Activated CD4-positive, alpha-beta memory T cell treated with anti-CD3 and anti-CD28 coated beads for 36 hours (primary cell): ENCODE measurements at regions not wholly inside any gene's neighbourhood (a gene's known extent, or its start where the extent isn't known, plus 50 kb on each side); places are given as distances from the start of the nearest gene placed in this dataset.

ENCODE experiments used
- CTCF ChIA-PET: fragments of 350-600 bp; sonication (Branson Sonifier 250); formaldehyde crosslinking; loops from one replicate; lab custom pipeline; 2021; ENCODE audit warnings: antibody characterized with exemption, inconsistent platforms; lab: Charles Lee
- POLR2A ChIA-PET: fragments of 350-600 bp; sonication (Branson Sonifier 250); formaldehyde crosslinking; loops from one replicate; lab custom pipeline; 2021; ENCODE audit warnings: antibody characterized with exemption; lab: Charles Lee
- DNase-seq: peaks from one replicate; pipeline ENCODE4 v3.0.0-alpha.2; 2020
- H3K27ac Mint-ChIP-seq: one replicate; pipeline ENCODE4 v1.8.0; 2021; ENCODE audit warnings: mixed read lengths
- H3K27me3 Mint-ChIP-seq: one replicate; pipeline ENCODE4 v1.8.0; 2021; ENCODE audit warnings: mixed read lengths
- H3K36me3 Mint-ChIP-seq: one replicate; pipeline ENCODE4 v1.8.0; 2021; ENCODE audit warnings: mixed read lengths
- H3K4me1 Mint-ChIP-seq: one replicate; pipeline ENCODE4 v1.8.0; 2021; ENCODE audit warnings: low read depth, mixed read lengths
- H3K4me3 Mint-ChIP-seq: one replicate; pipeline ENCODE4 v1.8.0; 2021; ENCODE audit warnings: mild to moderate bottlenecking, mixed read lengths
- H3K9me3 Mint-ChIP-seq: one replicate; pipeline ENCODE4 v1.8.0; 2021; ENCODE audit warnings: mixed read lengths
- intact Hi-C: fragments of 100-400 bp; cut with micrococcal nuclease; formaldehyde crosslinking; loops from one replicate; pipeline ENCODE4 v1.15.1; 2023

DNA sequence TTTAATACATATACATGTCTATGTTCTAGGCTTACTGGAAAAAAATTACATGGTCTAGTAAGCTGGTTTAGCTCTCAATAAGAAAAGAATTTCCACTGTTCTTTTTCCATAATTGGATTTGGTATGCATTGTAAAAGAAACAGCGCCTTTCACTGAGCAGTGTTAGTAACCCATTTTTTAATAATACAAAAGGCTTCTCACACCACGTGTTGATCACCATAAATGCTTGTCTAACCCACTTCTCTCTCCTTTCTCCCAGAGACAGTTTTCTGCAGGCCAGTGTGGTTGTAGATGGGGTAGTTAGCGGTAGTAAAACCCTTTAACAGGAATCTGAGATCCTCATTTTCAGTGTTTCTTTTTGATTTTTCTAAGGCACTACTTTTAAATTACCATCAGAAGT is 348.7 kb upstream of the MANEA start:
- Mint-ChIP-seq H3K4me3 (no peak overlapping the region), H3K36me3 (no peaks in the 10 kb centered on the region), H3K27ac (no peak overlapping the region), H3K4me1 (no peaks in the 10 kb centered on the region), H3K9me3 (no peaks in the 10 kb centered on the region), H3K27me3 (no peaks in the 10 kb centered on the region)
- CTCF ChIA-PET: no interaction called here
- POLR2A ChIA-PET: no interaction called here
- intact Hi-C loops: no loop called here
- no peak for DNase-seq

DNA sequence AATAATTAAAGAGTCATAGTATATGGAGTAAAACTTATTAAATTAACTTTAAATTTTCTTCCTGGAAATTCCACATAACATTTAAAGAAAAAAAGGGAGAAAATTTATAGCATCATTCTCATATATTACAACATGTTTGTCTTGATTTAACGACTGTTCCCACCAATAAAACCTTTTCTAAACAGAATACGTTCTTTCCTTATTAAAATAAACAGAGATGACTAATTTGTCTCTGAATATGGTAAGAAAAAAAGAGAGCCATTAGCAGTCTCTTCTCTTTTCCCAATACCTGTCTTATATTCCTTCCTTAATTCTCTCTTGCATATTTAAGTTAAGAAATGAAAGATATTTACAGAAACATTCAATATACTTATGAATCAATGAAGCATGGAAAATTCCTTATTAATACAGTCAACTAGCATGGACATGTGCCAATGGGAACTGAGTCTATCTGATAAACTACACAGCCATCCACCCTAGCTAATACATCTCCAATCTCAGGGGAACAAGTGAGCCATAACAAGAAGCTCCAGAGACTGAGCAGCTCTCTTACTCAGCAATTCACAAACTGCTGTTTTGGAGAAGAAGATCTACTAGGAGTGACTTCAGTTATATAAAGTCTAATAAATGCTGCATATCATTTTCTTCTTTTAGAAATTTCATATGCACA is 347.1 kb upstream of the MANEA start:
- Mint-ChIP-seq H3K27me3 (no peaks in the 10 kb centered on the region), H3K36me3 (no peaks in the 10 kb centered on the region), H3K9me3 (no peaks in the 10 kb centered on the region), H3K4me1 (no peaks in the 10 kb centered on the region), H3K4me3 (no peak overlapping the region), H3K27ac (no peak overlapping the region)
- intact Hi-C loops: no loop called here
- POLR2A ChIA-PET: no interaction called here
- CTCF ChIA-PET: no interaction called here
- no peak for DNase-seq

DNA sequence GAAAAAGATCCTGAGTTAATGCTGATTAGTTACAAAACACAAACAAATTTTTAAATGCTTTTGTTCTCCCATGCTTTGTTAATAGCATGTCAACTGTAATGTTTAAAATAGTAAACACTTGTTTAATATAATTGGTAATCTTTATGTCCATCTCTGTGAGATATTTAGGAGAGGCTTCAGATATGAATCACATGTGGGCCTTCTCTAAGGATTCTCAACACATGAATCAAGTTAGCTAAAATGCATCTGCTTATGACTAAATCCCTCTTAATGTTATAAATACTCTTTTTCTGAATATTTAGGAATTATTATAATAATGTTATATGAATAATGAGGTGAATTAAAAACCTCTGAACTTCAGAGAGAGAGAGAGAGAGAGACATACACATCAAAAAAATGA is 345.9 kb upstream of the MANEA start:
- intact Hi-C loops: no loop called here
- ChIA-PET POLR2A (no interaction called here), CTCF (no interaction called here)
- Mint-ChIP-seq H3K4me1 (no peaks in the 10 kb centered on the region), H3K27me3 (no peaks in the 10 kb centered on the region), H3K27ac (no peak overlapping the region), H3K9me3 (no peaks in the 10 kb centered on the region), H3K4me3 (no peak overlapping the region), H3K36me3 (no peaks in the 10 kb centered on the region)
- no peak for DNase-seq

DNA sequence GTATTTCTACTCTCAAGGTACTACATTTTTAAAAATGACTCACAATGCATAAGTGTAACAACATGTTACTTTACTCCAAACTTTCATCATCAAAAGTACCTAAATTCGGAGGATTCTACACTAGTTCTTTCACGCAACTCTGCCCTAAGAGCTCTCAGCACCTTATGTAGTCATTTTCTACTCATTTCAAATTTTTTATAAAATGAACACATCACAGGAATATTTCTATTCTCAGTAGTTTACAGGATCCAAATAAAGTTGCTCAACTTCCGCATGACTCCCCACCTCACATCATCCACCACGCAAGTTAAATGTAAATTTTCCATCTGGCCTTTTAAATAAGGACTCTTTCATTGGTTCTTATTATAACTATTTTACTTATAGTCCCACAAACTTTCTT is 344.9 kb upstream of the MANEA start:
- DNase-seq: no peak
- Mint-ChIP-seq H3K4me1 (no peaks in the 10 kb centered on the region), H3K9me3 (no peaks in the 10 kb centered on the region), H3K27ac (no peak overlapping the region), H3K27me3 (no peaks in the 10 kb centered on the region), H3K4me3 (no peak overlapping the region), H3K36me3 (no peaks in the 10 kb centered on the region)
- CTCF ChIA-PET: no interaction called here
- POLR2A ChIA-PET: no interaction called here
- intact Hi-C loops: no loop called here

GRCh38 chr6:95233879-95234278 is 343.5 kb upstream of the MANEA start:
- peaks cover 2% of the 10 kb centered on the region for H3K27me3 Mint-ChIP-seq
- POLR2A ChIA-PET: no interaction called here
- H3K27ac Mint-ChIP-seq: no peak overlapping the region
- no peak overlapping the region for H3K4me3 Mint-ChIP-seq
- no peaks in the 10 kb centered on the region for H3K36me3 Mint-ChIP-seq
- no peak for DNase-seq
- intact Hi-C loops: no loop called here
- H3K9me3 Mint-ChIP-seq: no peaks in the 10 kb centered on the region
- CTCF ChIA-PET: no interaction called here
- no peaks in the 10 kb centered on the region for H3K4me1 Mint-ChIP-seq

- intact Hi-C loops: no loop called here
- Mint-ChIP-seq H3K9me3 (no peaks in the 10 kb centered on the region), H3K4me1 (no peaks in the 10 kb centered on the region), H3K36me3 (no peaks in the 10 kb centered on the region), H3K4me3 (no peak overlapping the region), H3K27me3 (peaks cover 2% of the 10 kb centered on the region), H3K27ac (no peak overlapping the region)
- ChIA-PET CTCF (no interaction called here), POLR2A (no interaction called here)
- DNase-seq: no peak
These were observed 336.8 kb upstream of the MANEA start for GRCh38 chr6:95240514-95240913.

GRCh38 chr6:95242560-95242959 is 334.8 kb upstream of the MANEA start:
- Mint-ChIP-seq H3K9me3 (no peaks in the 10 kb centered on the region), H3K27me3 (peaks cover 2% of the 10 kb centered on the region), H3K27ac (no peak overlapping the region), H3K36me3 (no peaks in the 10 kb centered on the region), H3K4me1 (no peaks in the 10 kb centered on the region), H3K4me3 (no peak overlapping the region)
- DNase-seq: no peak
- POLR2A ChIA-PET: no interaction called here
- intact Hi-C loops: no loop called here
- CTCF ChIA-PET: no interaction called here

- ChIA-PET POLR2A (no interaction called here), CTCF (no interaction called here)
These were observed 334.3 kb upstream of the MANEA start for GRCh38 chr6:95243053-95243452.

GRCh38 chr6:95244751-95245150 is 332.6 kb upstream of the MANEA start:
- intact Hi-C loops: no loop called here
- no peak overlapping the region for H3K27ac Mint-ChIP-seq
- ChIA-PET POLR2A (no interaction called here), CTCF (no interaction called here)
- no peaks in the 10 kb centered on the region for H3K27me3 Mint-ChIP-seq
- H3K9me3 Mint-ChIP-seq: no peaks in the 10 kb centered on the region
- no peak for DNase-seq
- no peak overlapping the region for H3K4me3 Mint-ChIP-seq
- no peaks in the 10 kb centered on the region for H3K36me3 Mint-ChIP-seq
- H3K4me1 Mint-ChIP-seq: no peaks in the 10 kb centered on the region

More at GRCh38 chr6:95243053-95243452, 334.3 kb upstream of the MANEA start:
- H3K4me1 Mint-ChIP-seq: no peaks in the 10 kb centered on the region
- no peak for DNase-seq
- no peak overlapping the region for H3K27ac Mint-ChIP-seq
- no peak overlapping the region for H3K4me3 Mint-ChIP-seq
- intact Hi-C loops: no loop called here
- no peaks in the 10 kb centered on the region for H3K36me3 Mint-ChIP-seq
- H3K27me3 Mint-ChIP-seq: peaks cover 2% of the 10 kb centered on the region
- H3K9me3 Mint-ChIP-seq: no peaks in the 10 kb centered on the region

DNA sequence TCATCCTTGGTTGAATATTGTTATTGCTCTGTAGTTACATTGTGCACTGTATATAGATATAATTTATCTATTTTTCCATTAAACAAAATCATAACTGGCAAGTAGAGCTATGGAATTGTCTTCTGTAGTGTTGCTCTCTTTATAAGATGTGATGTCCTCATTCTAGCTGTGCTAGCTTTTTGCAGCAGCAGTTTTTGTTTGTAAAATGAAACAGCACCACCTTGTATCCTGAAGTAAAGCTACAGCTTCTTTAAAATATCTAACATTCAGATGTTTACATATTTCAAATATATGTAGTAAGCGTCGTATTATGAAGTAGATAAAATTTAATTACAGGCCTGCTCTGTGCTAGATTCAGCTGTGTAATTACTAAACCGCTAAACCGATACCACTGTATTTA is 328.8 kb upstream of the MANEA start:
- no peaks in the 10 kb centered on the region for H3K36me3 Mint-ChIP-seq
- no peak overlapping the region for H3K4me3 Mint-ChIP-seq
- H3K27me3 Mint-ChIP-seq: no peaks in the 10 kb centered on the region
- no peak for DNase-seq
- intact Hi-C loops: no loop called here
- no peaks in the 10 kb centered on the region for H3K9me3 Mint-ChIP-seq
- POLR2A ChIA-PET: no interaction called here
- no peak overlapping the region for H3K27ac Mint-ChIP-seq
- no peaks in the 10 kb centered on the region for H3K4me1 Mint-ChIP-seq
- CTCF ChIA-PET: interaction anchor here (0.6 kb wide), 1 partner anchor 111 kb away, joined by 3 read pairs; no protein-coding TSS in a partner anchor

DNA sequence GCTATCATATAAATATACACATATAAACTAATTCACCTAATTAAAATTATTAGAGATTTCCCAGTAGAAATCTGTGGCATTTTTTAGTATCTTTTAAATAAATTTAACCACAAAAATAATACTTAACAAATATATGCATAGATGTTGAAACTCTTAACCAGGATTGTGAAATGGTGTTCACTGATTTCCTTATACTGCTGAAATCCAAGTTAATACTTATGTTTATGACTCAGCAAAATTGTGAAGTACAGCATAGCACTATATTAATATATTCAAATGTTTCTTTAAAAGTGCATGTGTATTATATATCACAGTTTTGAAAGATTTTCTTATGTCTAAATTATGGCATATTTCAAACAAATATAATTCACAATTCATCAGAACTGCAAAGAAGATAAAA is 328.2 kb upstream of the MANEA start:
- Mint-ChIP-seq H3K27ac (no peak overlapping the region), H3K9me3 (no peaks in the 10 kb centered on the region), H3K27me3 (no peaks in the 10 kb centered on the region), H3K4me3 (no peak overlapping the region), H3K4me1 (no peaks in the 10 kb centered on the region), H3K36me3 (no peaks in the 10 kb centered on the region)
- CTCF ChIA-PET: no interaction called here
- intact Hi-C loops: no loop called here
- POLR2A ChIA-PET: no interaction called here
- no peak for DNase-seq

- H3K27me3 Mint-ChIP-seq: no peaks in the 10 kb centered on the region
- no peaks in the 10 kb centered on the region for H3K4me1 Mint-ChIP-seq
- H3K36me3 Mint-ChIP-seq: no peaks in the 10 kb centered on the region
- no peak for DNase-seq
- intact Hi-C loops: no loop called here
- no peak overlapping the region for H3K27ac Mint-ChIP-seq
- POLR2A ChIA-PET: no interaction called here
- H3K4me3 Mint-ChIP-seq: no peak overlapping the region
- H3K9me3 Mint-ChIP-seq: no peaks in the 10 kb centered on the region
- CTCF ChIA-PET: no interaction called here
These were observed 327.7 kb upstream of the MANEA start for GRCh38 chr6:95249661-95250060.

- H3K27ac Mint-ChIP-seq: no peak overlapping the region
- intact Hi-C loops: no loop called here
- no peak overlapping the region for H3K4me3 Mint-ChIP-seq
- no peaks in the 10 kb centered on the region for H3K9me3 Mint-ChIP-seq
- POLR2A ChIA-PET: no interaction called here
- no peak for DNase-seq
- no peaks in the 10 kb centered on the region for H3K27me3 Mint-ChIP-seq
- H3K4me1 Mint-ChIP-seq: no peaks in the 10 kb centered on the region
- no peaks in the 10 kb centered on the region for H3K36me3 Mint-ChIP-seq
- CTCF ChIA-PET: interaction anchor here (0.5 kb wide), 1 partner anchor 19 kb away, joined by 3 read pairs; no protein-coding TSS in a partner anchor
These were observed 313.5 kb upstream of the MANEA start for GRCh38 chr6:95263840-95264239.
